GM13976 (cell line): ENCODE measurements at regions not wholly inside any gene's neighbourhood (a gene's known extent, or its start where the extent isn't known, plus 50 kb on each side); places are given as distances from the start of the nearest gene placed in this dataset.
"Not testable (repeated sequence)": the region's sequence is repeated elsewhere in the genome, so short reads cannot be mapped to it uniquely, and the experiment has no call there.

Source experiments
- DNase-seq: peaks from one replicate; pipeline ENCODE4 v3.0.0; 2012; ENCODE audit warnings: low spot score
- in situ Hi-C: fragments of 300-500 bp; cut with MboI; formaldehyde crosslinking; loops from one replicate; pipeline ENCODE4 v1.12.0; 2022; ENCODE audit warnings: low sequenced_read_pairs, mixed read lengths, inconsistent platforms; ENCODE audit not compliant: unreplicated experiment

DNA sequence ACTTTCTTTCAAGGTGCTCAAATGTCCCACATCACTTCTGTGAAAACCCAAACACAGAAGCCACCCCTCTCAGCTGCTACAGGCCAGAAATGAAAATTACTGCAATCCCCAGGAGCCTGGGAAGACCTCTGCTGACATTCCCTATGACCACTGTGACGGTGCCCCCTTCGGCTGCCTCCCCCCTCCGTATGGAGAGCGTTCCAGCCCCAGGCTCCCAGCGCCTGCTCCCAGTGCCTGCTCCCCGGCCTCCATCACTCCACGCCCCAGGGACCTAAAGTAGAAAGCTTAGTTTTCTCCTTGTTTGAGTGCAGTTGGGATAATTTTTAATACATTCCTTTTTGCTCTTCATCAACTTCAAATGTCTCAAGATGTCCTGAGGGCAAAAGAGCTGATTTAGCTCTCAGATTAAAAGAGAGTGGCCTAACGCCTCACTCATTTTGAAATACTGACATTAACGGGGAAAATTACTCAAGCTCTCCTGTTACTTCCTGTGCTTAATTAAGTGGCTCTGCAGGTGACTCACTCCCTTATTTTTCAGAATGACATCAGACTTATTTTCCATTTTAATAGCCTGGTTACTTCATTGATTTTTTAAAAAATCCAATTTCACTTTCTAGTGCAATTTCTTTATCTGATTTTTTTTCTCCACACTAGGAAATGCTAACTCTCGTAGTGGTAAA, 112.8 kb upstream of the PLGLB2 start:
- DNase-seq, in situ Hi-C loops: not testable (repeated sequence)

DNA sequence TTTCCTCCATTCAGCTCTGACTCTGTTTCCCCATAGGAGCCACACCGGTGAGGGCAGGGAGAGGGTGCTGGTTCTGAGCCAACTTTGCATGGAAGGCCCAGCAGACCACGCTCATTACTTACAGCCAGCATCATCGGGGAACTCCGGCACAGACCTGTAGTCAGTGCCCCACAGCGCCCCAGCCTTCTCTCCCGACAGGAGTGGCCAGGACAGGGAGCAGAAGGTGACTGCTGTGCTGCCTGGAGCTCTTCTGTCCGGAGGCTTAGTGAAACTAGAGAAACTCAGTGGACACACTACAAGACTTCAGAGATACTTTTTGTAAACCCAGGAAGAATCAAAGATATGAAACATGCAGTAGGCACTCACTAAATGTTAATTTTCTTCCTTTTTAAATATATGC, 111.6 kb upstream of the PLGLB2 start:
- DNase-seq, in situ Hi-C loops: not testable (repeated sequence)

DNA sequence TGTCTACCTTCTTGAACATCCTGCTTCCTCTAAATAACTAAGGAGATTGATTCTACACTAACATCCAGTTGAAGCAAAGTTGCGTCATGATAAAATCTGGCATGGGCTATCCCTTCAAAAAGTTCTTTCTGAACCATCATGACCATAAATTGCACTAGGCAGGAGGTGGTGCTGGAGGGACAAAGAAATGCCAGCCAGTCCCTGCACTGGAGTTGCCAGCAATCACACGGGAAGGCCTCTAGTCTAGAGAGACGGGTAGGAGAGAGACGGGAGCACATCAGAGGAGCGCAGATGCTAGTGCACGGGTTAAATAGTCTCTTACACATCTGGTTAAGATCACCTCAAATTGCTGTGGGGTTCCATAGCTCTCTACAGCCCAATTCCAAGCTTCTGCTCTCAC, 111.2 kb upstream of the PLGLB2 start:
- DNase-seq, in situ Hi-C loops: not testable (repeated sequence)

DNA sequence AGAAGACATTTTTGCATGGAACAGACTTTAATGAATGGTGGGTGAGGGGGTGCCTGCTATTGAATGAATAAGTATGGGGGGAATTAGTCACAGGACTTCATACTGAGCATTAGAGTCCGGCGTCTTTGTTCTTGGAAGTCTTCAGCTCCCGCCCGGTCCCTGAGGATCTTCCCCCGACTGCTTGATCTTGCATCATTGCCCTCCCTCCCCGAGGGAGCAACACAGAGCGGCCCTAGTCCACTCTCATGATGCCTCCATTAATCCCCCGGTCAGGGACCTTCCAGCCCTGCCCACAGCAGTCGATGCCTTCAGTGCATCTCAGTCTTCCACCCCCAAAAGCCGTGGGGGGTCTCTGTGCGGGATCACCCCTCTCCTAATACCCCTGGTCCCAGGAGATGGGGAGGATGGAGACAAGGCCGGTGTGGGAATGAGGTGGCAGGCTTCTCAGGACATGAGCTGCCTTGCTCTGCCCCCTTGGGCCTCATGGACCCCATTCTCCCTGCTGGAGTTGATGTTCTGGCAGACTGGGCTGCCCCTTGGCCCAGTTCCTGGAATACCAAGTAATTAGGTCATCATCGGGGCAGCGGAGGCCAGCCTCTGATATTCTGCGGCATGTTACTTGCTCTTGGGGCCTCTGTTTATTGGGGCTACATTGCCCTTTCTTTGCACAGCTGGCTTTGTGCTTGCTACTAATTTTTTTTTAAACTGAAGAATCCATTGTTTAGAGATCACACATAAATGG, 110.5 kb upstream of the PLGLB2 start:
- in situ Hi-C loops, DNase-seq: not testable (repeated sequence)

DNA sequence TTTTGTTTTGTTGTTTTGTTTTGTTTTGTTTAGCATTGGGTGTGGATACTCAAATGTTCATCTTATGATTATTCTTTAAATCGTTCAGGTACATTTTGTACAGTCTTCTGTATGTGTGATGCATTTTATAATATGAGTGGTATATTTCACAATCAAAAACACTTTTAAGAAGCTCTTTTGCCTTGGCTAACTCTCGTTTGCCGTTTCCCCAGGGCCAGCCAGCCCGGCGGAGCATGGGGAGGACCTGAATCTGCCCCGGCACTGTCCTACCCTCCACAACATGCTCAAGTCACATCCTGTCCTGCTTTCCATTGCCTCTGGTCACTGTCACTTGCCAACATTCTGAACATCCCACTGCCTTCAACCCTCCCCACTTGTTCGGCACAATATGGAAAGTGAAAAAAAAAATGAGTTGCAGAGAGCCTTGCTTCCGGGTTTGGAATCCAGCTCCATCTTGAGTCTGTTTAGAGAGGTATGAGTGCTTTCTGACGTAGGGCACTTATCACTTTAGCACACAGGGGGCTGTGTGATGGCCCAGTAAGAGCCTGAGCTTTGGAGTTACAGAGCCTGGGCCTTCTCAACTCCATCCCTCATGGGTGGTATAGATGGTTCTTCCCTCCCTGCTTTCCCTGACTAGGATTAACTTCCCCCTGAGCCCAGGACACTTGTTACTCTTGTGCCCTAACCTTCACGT, 109.6 kb upstream of the PLGLB2 start:
- in situ Hi-C loops, DNase-seq: not testable (repeated sequence)

DNA sequence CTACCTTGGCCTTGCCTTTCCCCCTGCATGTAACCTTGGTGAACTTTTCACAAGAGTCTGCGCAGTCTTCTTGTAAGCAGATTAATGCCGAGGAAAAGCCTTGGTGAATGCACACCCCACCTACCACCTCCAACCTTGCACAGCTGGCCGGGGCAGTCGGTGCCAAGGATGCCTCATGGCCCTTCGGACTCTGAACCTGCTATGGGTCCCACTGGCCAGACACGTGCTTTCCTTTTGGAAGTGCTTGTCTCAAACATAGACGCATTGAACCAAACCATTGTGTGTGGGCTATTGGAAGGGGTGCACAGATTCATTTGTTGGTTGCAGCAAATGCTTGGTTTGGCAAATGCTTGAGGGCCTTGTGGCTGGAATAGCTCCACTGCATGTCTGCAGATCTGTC, 109.0 kb upstream of the PLGLB2 start:
- DNase-seq, in situ Hi-C loops: not testable (repeated sequence)

DNA sequence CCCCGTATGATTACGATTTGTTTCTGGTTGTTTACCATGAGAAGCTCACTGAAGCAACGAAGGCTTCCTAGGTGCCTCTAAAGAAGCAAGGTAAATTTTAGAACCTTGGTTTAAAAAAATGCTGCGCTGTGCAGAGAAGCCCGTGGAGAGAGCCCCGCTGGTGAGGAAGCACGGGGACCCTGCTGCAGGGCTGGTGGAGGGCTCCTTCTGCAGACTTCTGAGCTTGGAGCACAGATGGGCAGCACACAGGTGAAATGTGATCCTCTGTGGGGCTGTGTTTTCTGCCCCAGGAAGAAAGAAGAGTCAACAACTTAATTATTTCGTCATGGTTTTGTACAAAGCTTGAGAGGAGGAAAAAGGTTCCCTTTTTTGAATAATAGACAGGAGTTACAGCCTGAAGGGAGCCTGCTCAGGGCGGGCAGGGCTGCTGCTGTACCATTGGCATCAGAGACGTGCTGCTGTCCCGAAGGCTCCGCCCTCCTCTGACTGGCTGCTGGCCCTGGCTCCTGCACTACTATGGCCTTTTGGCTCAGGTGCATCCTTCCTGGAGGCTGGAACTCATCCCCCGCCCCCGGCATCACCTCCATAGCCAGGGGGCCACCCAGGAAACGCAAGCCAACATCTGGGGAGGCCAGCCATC, 108.0 kb upstream of the PLGLB2 start:
- DNase-seq, in situ Hi-C loops: not testable (repeated sequence)

DNA sequence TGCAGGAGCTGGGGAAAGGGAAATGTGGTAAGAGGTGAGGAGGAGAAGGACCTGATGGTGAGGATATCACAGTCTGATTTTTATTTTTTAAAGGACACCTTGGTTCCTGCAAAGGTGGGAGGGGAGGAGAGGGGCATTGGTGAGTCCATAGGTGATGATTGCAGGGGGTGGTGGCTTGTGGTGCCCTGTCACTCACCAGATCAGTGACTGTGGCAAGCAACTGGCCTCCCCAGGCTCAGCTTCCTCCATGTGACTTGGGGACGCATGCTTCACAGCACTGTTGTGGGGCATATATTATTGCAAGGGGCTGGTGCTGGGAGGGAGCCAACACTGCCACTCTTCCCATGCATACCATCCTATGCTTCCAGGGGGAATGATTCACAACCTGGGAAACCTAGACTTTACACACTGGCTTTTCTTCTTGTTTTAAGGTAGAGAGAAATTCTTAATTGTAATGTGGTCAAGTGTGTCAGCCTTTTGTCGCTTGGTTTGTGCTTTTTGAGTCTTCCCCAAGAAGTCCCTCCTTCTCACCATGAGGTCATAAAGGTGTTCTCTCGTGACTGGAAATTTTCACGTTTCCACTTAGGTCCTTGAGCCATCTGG, 106.8 kb upstream of the PLGLB2 start:
- DNase-seq, in situ Hi-C loops: not testable (repeated sequence)

DNA sequence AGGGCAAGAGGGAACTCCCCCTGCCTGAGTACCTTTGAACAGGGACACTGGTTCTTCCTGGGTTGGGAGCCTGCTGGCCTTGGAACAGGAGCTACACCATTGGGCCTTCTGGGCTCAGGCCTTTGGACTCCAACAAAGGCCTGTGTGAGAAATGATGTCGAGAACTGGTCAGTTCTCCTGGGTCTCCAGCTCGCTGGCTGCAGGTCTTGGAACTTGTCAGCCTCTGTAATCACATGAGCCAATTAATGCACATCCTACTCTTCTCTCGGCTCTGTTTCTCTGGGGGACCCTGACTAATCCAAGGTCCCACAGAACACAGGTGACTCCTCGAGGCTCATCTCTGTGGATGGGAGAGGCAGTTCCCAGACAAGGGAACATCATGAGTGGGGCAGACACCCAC, 104.7 kb upstream of the PLGLB2 start:
- in situ Hi-C loops, DNase-seq: not testable (repeated sequence)

DNA sequence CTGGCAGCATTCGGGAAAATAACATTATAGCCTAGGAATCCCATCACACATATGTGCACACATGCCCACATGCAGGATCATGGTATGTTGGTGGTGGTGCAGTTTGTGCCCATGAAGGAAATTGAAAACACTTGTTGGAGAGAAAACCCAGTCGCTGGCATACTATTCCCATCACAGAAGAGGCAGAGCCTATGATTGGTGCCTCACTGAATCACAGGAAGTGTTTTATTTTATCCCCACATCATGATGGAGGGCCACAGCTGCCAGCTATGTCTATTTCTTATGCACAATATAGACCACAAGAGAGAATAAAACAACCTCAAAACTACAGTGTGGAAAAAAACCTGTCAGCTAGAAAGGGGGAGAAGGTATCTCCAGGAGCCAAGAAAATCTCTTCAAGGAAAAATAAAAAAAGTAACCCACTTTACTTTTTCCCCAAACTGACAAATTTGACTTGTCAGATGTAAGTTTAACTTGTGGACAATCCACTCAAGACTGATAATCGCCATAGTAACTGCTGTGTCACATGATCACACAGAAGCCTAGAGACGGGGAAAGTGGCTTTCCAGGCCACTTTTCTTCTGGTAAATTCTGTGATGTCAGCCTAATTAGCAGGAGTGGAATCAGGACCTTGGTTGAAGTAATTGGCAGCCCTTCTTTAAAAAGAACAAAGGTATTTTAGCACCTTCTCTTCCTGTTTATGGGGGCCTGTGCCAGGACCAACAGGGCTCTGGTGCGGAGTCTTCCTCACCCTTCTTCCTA, 100.0 kb upstream of the PLGLB2 start:
- DNase-seq, in situ Hi-C loops: not testable (repeated sequence)

DNA sequence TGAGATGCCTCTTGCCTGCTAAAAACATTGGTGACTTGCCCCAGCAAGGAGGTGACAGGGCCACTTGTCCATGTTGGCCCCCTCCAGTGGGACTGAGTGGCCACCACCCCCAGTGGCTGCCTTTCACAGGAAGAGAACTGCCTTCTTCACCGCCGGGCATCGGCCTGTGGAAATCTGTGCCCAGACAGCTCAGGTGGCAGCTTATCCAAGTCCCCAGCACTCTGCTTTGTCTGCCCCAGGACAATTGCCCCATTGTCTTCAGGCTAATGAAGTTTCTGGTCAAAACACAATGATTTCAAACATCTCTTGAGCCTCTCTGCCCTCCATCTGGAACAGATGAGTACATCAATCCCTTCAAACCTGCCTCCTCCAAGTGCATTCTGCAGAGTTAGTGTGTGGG, 99.1 kb upstream of the PLGLB2 start:
- DNase-seq, in situ Hi-C loops: not testable (repeated sequence)

DNA sequence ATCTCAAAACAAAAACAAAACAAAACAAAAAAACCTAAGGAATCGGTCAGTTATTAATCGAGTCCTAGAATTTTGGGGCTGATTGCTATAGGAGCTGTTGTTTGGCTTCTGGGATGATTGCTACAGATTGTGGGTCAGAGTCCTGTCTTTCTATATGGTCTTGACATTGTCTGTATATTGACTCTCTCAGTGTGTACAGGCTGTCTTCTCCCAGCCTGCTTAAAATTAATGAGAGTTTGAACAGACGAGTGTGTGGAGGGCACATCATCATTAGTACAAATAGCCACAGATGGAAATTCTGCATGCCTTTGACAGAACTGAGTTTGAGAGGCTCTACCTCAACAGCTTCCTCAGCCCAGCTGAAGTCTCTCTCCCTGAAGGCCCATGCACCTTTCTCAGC, 98.0 kb upstream of the PLGLB2 start:
- in situ Hi-C loops, DNase-seq: not testable (repeated sequence)

DNA sequence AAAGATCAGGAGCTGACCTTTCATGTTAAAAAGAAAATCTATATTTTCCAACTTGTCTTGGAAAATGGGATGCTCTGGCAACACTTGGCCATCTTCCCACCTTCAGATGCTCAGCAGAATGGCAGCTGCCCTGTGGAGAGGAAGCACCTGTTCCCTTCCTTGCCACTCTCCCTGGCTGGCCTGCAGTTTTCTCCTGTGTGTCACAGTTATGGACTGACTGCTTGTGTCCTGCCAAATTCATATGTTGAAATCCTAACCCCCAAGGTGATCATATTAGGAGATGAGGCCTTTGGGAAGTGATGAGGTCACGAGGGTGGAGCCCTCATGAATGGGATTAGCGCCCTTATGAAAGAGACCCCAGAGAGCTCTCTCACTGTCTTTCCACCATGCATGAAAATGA, 97.0 kb upstream of the PLGLB2 start:
- DNase-seq, in situ Hi-C loops: not testable (repeated sequence)

DNA sequence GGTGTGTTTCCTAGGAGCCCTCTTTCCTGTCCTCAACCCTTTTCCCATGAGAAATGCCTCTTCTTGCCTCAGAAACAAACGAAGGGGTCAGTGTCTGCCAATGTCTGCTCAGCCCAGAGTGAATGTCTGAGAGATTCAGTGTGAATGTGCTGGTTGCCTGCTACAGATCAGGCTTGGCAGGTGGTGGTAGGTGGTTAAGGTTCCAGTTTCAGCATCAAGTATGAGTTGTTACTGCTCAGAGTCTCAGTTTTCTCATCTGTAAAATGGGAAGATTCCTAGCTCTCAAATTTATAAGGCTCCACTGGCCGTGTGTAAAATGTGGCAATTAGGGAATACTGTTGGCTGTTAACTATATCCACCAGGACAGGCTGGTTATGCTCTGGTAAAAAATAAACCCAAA, 96.3 kb upstream of the PLGLB2 start:
- in situ Hi-C loops, DNase-seq: not testable (repeated sequence)

DNA sequence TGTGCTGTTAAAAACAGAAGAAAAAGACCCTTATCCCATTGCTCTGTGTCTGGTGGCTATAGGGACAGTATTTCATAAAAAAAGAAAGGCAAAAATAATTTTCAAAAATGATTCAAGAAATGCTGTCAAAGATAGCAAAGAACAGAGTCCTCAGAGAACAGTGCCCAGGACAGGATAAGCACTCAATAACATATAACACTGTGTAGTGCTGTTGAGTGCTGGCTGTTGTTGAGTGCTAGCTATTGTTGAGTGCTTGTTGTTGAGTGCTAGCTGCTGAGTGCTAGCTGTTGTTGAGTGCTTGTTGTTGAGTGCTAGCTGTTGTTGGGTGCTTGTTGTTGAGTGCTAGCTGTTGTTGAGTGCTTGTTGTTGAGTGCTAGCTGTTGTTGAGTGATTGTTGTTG, 94.5 kb upstream of the PLGLB2 start:
- in situ Hi-C loops, DNase-seq: not testable (repeated sequence)

DNA sequence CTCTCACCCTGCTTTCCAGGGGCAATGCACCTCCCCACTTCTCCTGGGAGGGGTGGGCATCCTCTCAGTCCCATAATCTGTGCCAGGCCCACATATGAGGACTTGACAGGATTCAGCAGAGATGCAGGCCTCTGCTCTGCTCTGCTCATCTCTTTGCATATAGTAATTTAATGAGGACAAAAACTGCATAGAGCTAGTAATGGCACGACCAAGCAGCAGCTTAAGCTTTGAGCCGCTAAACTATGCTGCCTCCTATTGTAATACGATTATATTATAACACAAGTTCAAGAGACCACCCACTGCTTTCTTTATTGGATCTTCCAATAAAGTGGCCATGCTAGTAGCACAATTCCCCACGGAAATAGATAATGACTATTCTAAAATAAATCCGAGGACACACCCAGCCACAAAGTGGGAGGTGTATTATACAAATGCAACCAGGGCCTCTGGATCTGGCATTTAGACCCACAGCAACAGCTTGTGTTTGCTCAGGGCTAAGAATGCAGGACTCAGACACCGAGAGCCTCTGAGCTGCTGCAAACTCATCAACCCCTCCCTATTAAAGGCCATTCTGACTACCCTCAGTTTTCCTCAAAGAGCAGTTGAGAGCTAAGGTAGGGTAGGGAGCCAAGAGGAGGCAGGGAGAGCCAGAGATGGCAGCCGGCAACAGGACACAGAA, 93.6 kb upstream of the PLGLB2 start:
- in situ Hi-C loops, DNase-seq: not testable (repeated sequence)

DNA sequence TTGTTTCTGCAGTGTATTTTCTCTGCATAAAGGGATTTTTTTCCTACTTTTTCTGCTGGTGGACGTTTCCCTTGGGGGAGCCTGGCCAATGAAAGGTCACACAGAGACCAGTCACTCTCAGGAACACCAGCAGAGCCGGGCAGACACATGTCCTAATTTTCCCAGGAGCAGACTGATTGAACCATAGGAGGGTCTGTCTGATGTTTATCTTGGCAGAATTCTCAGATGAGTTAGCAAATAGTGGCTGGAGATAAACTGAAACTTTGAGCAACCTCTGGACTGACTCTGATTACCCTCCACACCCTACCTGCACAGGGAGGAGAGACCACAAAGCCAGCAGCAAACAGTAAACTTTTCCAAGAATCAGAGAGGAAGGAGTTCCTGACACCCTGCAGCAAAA, 90.0 kb upstream of the PLGLB2 start:
- DNase-seq, in situ Hi-C loops: not testable (repeated sequence)
